ENCODE measurements at regions not wholly inside any gene's neighbourhood (a gene's known extent, or its start where the extent isn't known, plus 50 kb on each side); places are given as distances from the start of the nearest gene placed in this dataset.

GRCh38 chr14:39807271-39807670, 375.0 kb upstream of the FBXO33 start:
- Histone ChIP-seq H3K27me3 (ENCODE audit: insufficient read depth in 3 of 3, low read length in 2 of 3) (no peaks in the 10 kb centered on the region), H3K36me3 (ENCODE audit: insufficient read depth in 1 of 2, low read depth in 1 of 2) (no peaks in the 10 kb centered on the region), H3K4me1 (no peaks in the 10 kb centered on the region), H3K27ac (no peak overlapping the region), H3K4me3 (no peak overlapping the region), H3K9me3 (no peaks in the 10 kb centered on the region)
- intact Hi-C loops (cut with DNase I), result no loop called here
- TF ChIP-seq CTCF (IDR thresholded peaks at IDR 0.05), result no peak
- DNase-seq, result no peak
- no peak for ATAC-seq
- 79 to 88% (median 85%) methylated on average over 3 of the region's 3 CpGs for WGBS, 3 donors

- 59 to 74% (median 72%) methylated on average over 1 of the region's 1 CpG for WGBS, 3 donors
- Histone ChIP-seq H3K36me3 (ENCODE audit: insufficient read depth in 1 of 2, low read depth in 1 of 2) (no peaks in the 10 kb centered on the region), H3K27ac (no peak overlapping the region), H3K27me3 (ENCODE audit: insufficient read depth in 3 of 3, low read length in 2 of 3) (no peaks in the 10 kb centered on the region), H3K4me3 (no peak overlapping the region), H3K9me3 (no peaks in the 10 kb centered on the region), H3K4me1 (no peaks in the 10 kb centered on the region)
- ATAC-seq (no peak), DNase-seq (no peak)
- intact Hi-C loops (cut with DNase I), result loop anchor here in 1 of 2 donors (10.0 kb wide), 1 partner anchor 410 kb away; no protein-coding TSS in a partner anchor
- TF ChIP-seq CTCF (IDR thresholded peaks at IDR 0.05), result no peak
Observed at GRCh38 chr14:39784461-39784860, 352.2 kb upstream of the FBXO33 start.

- WGBS, 3 donors, result 79 to 83% (median 82%) methylated on average over 5 of the region's 5 CpGs
- Histone ChIP-seq H3K27ac (no peak overlapping the region), H3K27me3 (ENCODE audit: insufficient read depth in 3 of 3, low read length in 2 of 3) (no peaks in the 10 kb centered on the region), H3K9me3 (peaks cover 8% of the 10 kb centered on the region), H3K4me3 (no peak overlapping the region), H3K36me3 (ENCODE audit: insufficient read depth in 1 of 2, low read depth in 1 of 2) (no peaks in the 10 kb centered on the region), H3K4me1 (no peaks in the 10 kb centered on the region)
- no peak for TF ChIP-seq CTCF (IDR thresholded peaks at IDR 0.05)
- ATAC-seq (no peak), DNase-seq (no peak)
- intact Hi-C loops (cut with DNase I), result loop anchor here in 1 of 2 donors (10.0 kb wide), 1 partner anchor 413 kb away; no protein-coding TSS in a partner anchor
Observed at GRCh38 chr14:39781466-39781865, 349.2 kb upstream of the FBXO33 start.

GRCh38 chr14:39773387-39774126, 341.3 kb upstream of the FBXO33 start:
- no peak for TF ChIP-seq CTCF (IDR thresholded peaks at IDR 0.05)
- H3K36me3 ChIP-seq (ENCODE audit: insufficient read depth in 1 of 2, low read depth in 1 of 2), result no peaks in the 10 kb centered on the region
- no peak overlapping the region for H3K4me3 ChIP-seq
- 58 to 72% (median 66%) methylated on average over 2 of the region's 2 CpGs for WGBS, 3 donors
- H3K4me1 ChIP-seq, result no peaks in the 10 kb centered on the region
- intact Hi-C loops (cut with DNase I), result no loop called here
- H3K9me3 ChIP-seq, result peaks cover 8% of the 10 kb centered on the region
- no peak overlapping the region for H3K27ac ChIP-seq
- DNase-seq, result no peak
- no peak for ATAC-seq
- no peaks in the 10 kb centered on the region for H3K27me3 ChIP-seq (ENCODE audit: insufficient read depth in 3 of 3, low read length in 2 of 3)

GRCh38 chr14:39772627-39773026, 340.4 kb upstream of the FBXO33 start:
- WGBS, 3 donors, result 52 to 62% (median 55%) methylated on average over 1 of the region's 1 CpG
- TF ChIP-seq CTCF (IDR thresholded peaks at IDR 0.05), result no peak
- intact Hi-C loops (cut with DNase I), result no loop called here

More at GRCh38 chr14:39772627-39773026, 340.4 kb upstream of the FBXO33 start:
- H3K27ac ChIP-seq, result no peak overlapping the region
- H3K36me3 ChIP-seq (ENCODE audit: insufficient read depth in 1 of 2, low read depth in 1 of 2), result no peaks in the 10 kb centered on the region
- no peak overlapping the region for H3K4me3 ChIP-seq
- no peaks in the 10 kb centered on the region for H3K27me3 ChIP-seq (ENCODE audit: insufficient read depth in 3 of 3, low read length in 2 of 3)
- no peaks in the 10 kb centered on the region for H3K4me1 ChIP-seq
- DNase-seq, result no peak
- no peaks in the 10 kb centered on the region for H3K9me3 ChIP-seq
- no peak for ATAC-seq
